Umbilical cord (tissue), 1 donor: ENCODE measurements at regions not wholly inside any gene's neighbourhood (a gene's known extent, or its start where the extent isn't known, plus 50 kb on each side); places are given as distances from the start of the nearest gene placed in this dataset.
"Not testable (repeated sequence)": the region's sequence is repeated elsewhere in the genome, so short reads cannot be mapped to it uniquely, and the experiment has no call there.

Experiments used
- DNase-seq: peaks from one replicate; pipeline ENCODE4 v3.0.0-alpha.2; 2015; ENCODE audit warnings: low spot score

DNA sequence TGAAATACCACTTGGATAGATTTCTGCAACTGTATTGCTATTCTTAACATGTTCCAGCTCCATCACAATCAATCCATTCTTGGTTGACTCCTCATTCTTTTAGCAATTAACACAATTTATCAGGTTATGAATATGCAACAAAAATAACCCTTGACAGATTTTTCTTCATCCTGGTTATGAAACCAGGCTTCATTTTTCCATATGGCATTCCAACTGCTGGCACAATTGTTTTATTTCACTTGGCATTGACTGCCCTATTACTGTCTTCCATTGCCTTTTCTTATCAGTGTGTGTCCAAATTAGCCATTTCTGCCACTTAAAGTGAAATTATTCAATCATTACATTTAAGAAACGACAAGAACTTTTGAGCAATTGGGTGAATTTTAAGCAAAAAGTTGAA lies 388.8 kb upstream of the EPHA5 start:
- no peak for DNase-seq

DNA sequence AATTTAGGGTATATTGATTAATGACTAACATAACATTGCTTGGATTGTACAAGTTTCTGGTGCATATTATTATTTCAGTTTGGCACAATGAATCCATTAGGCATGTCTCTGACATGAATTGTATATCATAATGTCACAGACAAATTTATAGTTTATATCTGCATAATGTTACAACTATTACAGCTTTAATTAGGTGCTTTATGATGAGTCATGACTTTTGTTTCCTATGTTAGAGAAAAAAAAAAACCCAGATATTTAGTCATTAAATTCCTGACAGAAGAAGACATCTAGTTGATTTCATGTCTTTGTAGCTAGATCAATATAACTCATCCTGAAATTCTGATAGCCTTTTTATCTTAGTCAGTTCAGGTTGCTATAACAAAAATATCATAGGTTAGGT lies 385.7 kb upstream of the EPHA5 start:
- no peak for DNase-seq

DNA sequence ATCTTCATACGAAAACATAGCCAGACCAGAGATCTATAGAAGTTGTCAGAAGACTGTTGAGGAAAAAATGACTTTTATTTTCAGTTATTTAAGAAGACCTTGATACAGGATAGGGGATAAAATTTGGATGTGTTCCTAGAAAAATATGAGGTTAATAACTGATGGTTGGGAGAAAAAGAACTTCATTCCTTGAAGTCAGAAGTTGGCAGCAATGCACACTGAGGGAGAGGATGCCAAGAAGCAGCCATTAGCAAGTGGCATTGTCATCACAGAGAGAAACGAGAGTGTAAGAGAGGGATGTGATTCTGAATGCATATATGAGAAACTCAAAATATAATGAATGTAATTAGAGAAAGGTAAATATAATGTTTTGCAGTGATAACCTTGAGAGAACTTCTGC lies 382.1 kb upstream of the EPHA5 start:
- no peak for DNase-seq

DNA sequence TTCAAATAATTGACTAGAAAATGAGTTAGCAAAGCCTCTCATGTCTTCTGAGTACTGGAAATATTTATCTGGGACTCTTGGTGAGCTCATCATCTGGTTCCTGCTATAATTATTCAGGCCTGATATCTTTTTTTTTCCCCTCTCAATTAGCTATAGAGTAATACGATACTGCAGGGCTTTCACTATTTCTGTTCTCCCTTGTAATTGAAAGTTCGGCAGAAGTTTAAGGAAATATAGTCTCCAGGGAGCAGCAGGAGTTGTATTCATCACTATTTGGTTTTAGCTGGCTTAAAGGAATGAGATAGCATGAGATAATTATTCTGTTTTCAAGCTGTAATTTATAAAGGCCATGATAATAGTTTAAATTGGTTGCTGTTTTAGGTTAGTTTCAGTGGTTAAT lies 378.6 kb upstream of the EPHA5 start:
- no peak for DNase-seq

DNA sequence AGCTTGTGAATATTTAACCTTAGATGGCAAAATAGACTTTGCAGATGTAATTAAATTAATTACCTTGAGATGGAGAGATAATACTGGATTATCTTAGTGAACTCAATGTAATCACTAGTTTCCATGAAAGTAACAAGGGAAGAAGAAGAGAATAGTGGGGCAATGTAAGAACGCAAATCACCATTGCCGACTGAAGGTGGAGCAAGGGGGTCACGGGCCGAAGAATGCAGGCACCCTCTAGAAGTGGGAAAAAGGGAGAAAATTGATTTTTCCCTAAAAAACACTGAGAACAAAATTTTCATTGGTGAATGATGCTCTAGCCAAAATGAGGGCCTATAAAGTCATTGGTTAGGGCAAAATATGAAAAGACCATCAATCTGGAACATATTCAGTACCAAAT lies 375.6 kb upstream of the EPHA5 start:
- no peak for DNase-seq

DNA sequence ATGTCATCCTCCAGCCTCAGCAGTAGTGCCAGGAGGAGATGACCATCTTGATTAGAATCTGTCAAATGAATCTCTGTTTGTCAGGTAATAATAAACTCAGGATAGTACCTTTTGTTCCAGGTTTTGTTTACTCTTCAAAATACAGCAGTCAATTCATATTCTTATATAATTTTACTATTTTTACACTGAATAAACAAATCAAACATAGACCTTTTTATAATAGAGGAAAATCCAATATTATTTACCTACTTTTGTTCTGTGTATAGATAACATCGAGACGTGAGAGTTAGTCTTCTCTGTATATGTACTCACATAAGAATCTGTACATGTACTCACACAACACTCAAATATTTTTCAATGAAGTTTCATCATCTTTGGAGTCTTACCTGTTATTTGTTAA lies 365.4 kb upstream of the EPHA5 start:
- no peak for DNase-seq

DNA sequence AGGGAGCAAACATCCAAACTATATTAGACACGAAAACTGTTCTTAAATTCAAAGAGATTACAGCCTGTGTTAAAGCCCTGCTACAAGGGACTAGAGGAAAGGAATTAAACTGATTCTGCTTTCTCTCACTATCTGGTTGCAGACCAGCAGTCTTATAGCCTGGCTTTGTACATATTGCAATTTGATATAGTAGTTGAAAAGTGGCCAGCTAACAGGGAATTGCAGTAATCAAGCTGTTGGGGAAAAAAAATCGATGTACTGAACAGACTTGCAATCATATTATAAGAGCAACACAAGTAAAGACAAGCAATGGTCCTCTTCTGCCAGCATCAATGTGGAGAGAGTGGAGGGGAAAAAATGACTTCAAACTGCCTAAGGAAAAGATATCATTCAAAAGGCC lies 364.4 kb upstream of the EPHA5 start:
- DNase-seq: peak; percentile 35

DNA sequence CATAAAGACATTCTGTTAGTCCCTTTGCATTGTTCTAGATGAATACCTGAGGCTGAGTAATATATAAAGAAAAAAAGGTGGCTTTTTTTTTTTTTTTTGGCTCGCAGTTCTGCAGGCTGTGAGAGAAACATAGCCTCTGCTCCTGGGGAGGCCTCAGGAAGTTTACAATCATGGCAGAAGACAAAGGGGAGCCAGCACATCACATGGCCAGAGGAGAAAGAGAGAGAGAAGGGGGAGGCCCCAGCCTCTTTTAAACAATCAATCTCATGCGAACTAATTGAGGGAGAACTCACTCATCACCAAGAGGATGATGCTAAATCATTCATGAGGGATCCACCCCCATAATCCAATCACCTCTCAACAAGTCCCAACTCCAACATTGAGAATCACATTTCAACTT lies 364.0 kb upstream of the EPHA5 start:
- DNase-seq: no peak

DNA sequence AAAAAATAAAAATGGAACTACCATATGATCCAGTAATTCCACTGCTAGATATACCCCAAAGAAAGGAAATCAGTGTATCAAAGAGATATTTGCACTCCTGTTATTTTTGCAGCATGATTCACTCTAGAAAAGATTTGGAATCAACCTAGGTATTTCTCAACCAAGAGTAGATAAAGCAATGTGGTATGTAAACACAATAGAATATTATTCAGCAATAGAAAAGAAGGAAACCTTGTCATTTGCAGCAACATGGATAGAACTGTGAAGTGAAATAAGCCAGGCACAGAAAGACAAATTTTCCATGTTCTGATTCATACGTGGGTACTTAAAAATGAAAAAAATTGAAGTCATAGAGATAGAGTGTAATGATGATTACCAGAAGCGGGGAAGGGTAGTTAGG lies 362.3 kb upstream of the EPHA5 start:
- no peak for DNase-seq

DNA sequence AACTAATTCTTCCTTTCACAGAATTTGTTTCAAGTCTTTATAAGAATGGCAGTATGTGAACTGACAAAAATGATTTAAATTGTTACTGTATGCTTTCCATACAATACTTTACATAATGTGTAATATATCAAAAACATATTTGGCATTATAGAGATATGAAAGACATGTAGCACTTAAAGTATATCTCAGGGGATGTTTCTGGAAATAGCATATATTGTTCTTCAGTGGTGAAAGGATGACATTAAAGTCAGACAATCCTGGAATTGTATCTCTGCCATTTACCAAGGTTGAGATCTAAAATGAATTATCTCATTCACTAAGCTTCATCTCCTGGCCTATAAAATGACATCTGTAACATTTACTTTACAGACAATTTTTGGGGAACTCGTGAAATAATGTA lies 358.4 kb upstream of the EPHA5 start:
- no peak for DNase-seq

DNA sequence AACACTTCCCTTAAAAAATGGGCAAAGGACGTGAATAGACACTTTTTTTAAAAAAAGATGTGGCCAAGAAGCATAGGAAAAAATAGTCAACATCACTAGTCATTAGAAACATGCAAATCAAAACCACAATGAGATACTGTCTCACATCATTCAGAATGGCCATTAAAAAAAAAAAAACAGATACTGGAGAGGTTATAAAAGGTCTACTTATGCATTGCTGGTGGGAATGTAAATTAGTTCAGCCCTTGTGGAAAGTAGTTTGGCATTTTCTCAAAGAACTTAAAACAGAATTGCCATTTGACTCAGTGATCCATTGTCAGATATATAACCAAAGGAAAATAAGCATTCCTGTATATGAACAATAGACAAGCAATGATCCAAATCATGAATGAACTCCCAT lies 352.8 kb upstream of the EPHA5 start:
- DNase-seq: no peak

DNA sequence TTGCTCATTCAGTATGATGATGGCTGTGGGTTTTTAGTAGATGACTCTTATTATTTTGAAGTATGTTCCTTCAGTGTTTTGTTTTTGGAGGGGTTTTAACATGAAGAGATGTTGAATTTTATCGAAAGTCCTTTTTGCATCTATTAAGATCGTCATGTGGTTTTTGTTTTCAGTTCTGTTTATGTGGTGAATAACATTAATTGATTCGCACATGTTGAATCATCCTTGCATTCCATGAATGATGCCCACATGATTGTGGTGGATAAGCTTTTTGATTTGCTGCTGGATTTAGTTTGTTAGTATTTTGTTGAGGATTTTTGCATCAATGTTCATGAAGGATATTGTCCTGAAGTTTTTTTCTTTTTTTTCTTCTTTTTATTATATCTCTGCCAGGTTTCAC lies 347.4 kb upstream of the EPHA5 start:
- no peak for DNase-seq

DNA sequence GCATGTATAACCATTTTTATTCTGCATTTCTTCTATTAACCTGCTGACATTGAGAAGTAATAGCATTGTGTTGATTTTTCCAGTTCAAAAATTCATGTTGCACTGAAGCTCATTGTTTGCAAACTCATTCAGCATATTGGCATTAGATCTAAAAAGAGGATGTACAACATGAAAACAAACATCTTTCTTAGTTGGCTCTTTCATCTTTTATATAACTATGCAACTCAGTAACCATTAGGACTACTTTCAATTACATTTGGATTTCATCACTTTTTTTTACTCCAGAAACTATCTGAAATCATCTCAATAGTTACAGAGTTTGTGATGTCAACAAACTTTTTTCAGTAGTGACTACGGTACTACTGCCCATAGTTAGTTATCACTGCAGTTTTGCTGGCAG lies 346.0 kb upstream of the EPHA5 start:
- DNase-seq: no peak

DNA sequence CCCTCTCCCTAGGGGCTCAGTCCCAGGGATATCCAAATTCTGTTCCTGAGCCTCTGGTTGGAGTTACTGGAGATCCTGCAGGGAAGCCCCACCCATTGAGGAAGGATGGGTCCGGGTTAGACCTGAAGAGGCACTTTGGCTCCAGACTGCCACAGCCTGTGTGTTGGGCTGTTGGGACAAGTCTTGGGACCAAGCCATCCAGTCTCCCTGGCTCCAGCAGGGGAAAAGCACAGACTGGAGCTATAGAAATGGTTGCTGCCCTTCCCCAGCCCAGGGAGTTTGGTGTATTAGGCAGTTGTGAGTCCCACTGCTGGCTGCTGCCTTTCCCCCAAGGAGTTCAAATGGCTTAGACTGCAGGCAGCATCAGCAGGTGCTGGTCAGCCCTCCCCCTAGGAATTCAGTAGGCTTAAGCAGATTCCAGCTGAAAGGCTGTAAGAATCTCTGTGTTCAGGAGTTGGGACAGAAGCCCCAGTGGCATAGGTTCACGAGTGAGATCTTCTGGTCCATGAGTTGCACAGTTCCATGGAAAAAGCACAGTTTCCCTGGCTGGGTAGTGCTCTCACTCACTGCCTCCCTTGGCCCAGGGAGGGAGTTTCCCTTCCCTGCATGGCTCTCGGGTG lies 344.0 kb upstream of the EPHA5 start:
- DNase-seq: no peak

DNA sequence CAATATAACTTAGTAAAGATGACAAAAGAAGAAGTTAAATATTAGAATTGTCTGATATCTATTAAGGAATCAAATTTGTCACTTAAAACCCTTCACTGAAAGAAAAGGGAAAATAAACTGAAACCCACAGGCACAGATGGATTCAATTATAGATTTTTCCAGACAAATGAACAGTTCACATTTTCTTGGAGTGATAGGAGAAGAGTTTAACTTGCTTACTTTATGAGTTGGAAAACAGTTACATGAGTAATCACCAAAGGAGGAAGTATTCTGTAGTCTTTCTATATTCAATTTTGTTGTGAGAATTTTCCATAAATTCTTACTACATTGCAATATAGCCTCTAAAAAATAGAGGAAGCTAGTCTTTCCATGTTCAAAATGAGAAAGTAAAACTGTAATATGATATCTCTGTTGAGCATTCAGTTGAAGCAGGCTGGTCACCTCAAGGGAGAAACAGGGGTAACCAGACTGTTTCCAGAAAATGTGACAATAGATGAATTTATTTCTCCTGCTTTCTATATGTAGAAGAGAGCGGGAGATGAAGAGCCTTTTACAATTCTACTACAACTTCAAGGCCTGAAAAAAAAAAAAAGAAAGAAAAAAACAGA lies 330.3 kb upstream of the EPHA5 start:
- no peak for DNase-seq

DNA sequence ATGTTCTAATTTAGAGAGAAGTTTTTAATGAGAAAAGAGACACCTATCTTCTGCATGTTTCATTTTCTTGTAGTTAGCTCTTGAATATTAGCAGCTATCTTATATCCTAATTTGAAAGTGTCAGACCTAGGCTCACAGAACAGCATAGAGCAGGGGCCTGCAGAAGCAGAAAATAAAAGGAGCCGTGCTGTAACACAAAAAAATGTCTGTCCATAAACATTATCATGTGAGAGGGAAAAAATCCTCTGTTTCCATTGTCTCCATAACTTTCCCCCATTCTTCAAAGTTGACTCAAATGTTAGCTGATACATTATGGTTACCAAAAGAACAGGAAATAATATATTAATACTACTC lies 329.2 kb upstream of the EPHA5 start:
- DNase-seq: no peak

DNA sequence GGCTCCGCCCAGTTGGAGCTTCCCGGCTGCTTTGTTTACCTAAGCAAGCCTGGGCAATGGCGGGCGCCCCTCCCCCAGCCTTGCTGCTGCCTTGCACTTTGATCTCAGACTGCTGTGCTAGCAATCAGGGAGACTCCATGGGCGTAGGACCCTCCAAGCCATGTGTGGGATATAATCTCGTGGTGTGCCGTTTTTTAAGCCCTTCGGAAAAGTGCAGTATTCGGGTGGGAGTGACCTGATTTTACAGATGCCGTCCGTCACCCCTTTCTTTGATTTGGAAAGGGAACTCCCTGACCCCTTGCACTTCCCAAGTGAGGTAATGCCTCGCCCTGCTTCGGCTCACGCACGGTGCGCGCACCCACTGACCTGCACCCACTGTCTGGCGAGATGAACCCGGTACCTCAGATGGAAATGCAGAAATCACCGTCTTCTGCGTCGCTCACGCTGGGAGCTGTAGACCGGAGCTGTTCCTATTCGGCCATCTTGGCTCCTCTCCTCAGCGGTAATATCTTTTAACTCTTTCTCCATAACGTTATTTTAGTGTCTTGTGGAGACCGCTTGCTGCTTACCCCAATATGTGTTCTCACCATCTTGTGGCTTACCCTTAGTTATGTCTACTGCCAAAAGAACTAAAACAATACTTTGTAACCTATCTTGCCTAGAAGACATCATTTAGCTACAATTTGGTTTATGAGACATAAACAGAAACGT lies 328.7 kb upstream of the EPHA5 start:
- DNase-seq: not testable (repeated sequence)

DNA sequence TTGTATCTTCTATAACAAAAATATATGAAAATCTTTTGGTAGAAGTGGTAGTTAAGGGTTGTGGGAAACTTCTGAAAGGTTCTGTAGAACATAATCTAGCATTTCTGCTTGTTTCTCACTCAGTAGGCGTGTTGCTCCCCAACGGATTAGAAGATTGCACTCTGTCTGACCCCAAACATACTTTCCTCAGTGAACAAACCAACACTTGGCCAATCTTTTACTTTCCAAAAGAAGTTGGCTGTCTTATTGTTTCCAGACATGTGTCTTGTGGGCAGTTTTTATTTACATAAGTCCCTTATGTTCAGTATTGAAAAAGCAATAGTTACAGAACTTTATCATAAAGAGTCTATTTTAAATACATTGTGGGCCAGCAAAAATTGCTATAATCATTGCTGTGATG lies 312.8 kb upstream of the EPHA5 start:
- no peak for DNase-seq

DNA sequence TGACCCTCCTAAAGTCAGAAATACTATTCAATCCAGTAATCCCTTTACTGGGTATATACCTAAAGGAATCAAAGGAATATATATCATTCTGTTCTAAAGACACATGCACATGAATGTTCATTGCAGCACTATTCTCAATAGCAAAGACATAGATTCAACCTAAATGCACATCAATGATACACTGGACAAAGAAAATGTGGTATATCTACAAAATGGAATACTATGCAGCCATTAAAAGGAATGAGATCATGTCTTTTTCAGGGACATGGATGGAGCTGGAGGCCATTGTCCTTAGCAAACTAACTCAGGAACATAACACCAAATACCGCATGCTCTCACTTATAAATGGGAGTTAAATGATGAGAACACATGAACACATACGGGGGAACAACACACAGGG lies 306.0 kb upstream of the EPHA5 start:
- DNase-seq: no peak

DNA sequence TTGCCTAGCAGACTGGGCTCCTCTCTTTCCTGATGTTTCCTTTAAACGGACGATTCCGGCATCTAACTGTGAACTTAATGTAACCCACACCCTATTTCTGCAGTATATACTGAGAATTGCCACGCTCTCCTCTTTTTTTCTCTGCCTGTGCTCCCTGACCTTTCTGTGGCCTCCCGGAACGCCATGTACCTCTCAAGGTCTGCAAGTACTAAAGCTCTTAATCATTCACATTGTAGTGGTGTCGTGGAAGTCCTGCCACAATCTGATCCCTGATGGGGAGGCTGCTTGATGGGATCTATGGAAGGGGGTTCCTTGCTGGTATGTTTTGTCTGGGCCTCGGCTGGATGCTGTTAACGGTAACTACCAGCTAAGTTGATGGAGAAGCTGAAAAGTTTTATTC lies 302.9 kb upstream of the EPHA5 start:
- no peak for DNase-seq

DNA sequence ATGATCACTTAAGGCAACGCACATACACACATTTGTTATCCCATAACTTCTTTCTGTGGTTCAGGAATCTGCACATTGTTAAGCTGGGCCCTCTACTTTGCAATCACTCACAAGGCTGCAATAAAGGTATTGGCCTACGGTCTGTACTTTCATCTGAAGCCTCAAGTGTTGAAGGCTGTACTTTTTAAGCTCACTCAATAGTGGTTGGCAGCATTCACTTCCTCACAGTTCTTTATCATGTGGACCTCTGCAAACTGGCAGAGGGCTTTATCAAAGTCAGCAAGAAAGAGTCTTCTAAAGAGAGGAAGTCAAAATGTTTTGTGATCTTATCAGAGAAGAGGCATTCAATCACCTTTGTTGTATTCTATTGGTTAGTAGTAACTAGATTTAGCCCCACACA lies 301.4 kb upstream of the EPHA5 start:
- no peak for DNase-seq

DNA sequence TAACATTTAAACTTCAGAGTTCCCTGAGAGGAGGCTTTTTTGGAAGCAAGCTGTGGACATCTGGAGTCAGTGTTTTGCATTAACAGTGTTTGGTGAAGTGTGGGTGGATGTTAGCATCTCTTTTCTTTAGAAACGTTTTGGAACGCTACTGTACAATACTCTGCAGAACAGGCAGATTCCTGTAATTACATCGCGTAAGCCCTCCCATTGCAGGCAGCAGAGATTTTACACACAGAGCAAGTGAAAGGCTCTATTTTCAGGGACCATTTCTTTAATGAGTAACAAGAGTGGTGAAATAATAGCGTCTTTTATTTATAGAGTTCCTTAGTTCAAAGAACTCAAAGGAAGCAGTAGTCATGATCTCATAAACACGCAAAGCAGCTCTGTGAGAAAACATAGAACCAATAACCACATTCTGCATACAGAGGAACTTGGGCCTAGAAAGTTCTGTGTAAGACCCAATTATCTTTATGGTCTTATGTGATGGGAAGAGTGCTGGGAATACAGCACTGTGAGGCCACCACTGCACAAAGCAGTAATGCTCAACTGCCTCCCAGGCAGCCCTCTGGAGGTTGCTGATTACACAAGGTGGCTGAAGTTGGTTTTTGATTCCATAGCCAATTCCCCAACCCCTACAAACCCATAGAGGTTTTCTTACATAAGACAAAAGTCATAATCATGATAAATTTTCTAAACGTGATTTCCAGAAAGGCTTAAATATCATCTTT lies 298.7 kb upstream of the EPHA5 start:
- DNase-seq: no peak

DNA sequence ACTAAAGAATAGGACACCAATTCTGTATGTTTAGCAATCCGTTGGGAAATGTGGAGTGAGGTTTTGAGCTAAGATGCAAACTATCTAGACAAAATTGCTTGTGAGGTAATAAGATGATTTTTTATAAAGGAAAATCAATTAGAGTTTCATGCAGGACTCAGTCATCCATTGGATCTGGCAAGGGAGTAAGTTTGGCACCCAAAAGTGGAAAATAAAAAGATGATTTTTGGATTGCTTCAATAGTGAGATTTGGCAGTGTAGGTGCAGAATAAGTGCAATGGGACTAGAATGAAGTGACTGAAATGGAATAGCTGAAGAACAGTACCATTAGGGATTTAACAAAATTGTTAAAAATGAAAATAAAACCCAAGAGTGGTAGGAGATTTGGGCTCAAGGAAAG lies 290.5 kb upstream of the EPHA5 start:
- DNase-seq: no peak
